ENCODE measurements at regions not wholly inside any gene's neighbourhood (a gene's known extent, or its start where the extent isn't known, plus 50 kb on each side); places are given as distances from the start of the nearest gene placed in this dataset.
A peak's percentile ranks its signal among the peaks of the same experiment; 100 is the strongest.

DNA sequence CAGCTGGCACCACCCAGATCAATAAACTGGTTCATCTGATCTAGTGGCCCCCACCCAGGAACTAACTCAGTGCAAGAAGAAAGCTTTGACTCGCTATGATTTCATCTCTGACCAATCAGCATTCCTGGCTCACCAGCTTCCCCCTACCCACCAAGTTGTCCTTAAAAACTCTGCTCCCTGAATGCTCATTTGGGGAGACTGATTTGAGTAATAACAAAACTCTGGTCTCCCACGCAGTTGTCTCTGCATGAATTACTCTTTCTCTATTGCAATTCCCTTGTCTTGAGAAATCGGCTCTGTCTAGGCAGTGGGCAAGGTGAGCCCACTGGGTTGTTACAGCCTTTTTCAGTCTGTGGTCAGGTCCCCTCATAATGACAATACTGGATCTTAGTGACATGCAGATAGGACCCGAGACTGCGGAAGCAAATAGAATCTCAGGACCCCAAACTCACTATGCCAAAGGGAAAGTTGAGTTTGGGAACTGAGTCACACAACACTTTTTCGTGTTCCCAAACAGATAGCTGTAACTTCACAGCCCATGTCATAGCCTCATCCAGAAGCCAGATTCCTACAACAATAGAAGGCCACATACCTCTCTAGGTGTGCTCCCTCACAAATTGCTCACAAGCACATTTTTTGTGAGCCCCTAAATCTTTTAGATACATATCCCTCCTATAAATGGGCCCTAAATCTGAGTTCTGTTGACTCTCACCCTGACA, 175.2 kb upstream of the RAI14 start:
- no peak for DNase-seq (ENCODE audit: low read depth in 4 of 4, low spot score in 2 of 4)

DNA sequence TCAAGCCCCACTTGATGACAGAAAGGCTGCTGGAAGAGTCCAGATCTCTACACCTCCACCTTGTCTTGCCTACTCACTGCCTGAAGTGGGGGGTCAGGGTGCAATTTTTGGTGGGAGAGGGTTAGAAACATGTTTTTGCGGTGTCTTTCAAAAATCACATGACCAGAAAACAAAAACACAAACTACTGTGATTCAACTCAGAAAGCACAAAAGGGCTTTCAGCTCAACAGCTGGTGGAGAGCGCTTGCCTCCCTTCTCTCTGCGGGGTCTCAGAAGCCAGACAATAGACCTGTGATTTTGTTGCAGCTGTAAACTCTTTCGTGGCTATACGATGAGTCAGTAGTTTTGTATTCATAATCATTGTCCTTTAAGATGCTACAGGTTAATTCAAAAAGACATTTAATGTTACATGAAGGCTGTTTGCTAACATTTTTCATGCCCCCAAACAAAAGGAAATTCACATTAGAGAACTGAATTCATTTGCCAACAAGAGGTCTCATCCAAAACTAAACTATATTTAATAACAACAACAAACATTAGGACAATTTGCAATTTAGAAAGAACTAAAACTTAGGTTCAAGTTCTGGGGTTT, 172.6 kb upstream of the RAI14 start:
- no peak for DNase-seq (ENCODE audit: low read depth in 4 of 4, low spot score in 2 of 4)

DNA sequence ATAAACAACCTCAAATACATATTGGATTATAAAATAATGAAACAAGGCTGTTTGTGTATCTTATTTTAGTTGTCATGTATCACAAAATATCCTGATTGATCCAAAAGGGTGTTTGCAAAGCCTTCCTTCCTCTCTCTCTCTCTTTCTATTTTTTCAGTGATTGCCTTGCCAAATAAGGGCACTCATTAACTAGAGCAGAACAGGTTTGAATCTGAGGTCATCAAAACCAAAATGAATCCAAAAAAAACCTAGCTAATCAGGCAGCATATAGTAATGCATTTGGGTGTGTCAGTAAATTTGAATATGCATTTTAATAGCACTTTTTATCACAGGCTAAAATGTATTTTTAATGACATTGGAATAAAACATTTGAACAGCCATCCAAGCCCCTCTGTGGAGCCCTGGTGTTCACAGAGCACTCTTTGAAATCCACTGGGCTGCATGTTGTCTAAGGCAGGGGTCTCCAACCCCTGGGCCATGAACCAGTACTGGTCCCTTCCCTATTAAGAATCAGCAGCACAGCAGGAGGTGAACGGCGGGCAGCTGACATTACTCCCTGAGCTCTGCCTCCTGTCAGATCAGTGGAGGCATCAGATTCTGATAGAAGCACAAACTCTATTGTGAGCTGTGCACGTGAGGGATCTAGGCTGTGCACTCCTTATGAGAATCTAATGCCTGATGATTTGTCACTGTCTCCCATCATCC, 171.8 kb upstream of the RAI14 start:
- no peak for DNase-seq (ENCODE audit: low read depth in 4 of 4, low spot score in 2 of 4)

DNA sequence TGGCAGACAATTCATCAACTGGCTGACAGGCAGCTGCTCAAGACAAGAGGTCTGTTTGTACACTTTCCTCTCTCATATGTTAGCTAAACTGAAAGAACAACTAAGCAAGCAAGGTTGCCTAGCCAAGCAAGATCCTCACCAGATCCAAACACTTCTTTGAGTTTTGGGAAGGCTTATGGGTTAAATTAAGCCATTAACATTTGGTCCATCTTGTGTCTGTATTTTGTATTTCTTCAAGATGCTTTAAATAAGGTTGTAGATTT, 170.4 kb upstream of the RAI14 start:
- no peak for DNase-seq (ENCODE audit: low read depth in 4 of 4, low spot score in 2 of 4)

DNA sequence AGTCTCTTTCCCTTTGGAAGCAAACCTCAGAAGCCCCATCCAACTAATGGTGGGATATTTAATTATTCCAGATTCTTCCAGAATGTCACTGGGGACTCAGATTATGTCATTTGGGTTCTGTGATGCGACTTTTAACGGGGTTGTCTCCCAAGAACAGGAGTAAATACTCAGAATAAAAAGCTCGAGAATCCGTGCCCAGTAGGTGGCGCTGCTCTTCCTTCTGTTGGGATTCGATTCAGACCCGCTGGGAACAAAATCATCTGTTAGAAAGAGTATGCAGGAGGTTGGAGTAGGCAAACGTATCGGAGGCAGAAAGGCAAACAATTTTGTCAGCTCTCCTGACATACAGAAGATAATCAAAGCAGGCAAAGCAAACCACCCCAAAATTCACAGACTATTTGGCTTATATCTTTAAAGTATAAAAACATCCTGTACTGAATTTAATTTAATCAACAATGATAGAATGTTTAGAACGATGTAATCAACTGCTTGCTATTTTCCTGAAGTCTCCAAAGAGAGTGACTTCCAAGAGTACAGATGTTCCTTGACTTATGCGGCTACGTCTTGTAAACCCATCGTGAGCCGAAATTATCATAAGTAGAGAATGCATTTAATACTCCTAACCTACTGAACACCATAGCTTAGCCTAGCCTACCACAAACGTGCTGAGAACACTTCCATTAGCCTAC, 169.8 kb upstream of the RAI14 start:
- DNase-seq (ENCODE audit: low read depth in 4 of 4, low spot score in 2 of 4): peak in 3 of 4 donors; percentile 65 to 87 (median 80)

DNA sequence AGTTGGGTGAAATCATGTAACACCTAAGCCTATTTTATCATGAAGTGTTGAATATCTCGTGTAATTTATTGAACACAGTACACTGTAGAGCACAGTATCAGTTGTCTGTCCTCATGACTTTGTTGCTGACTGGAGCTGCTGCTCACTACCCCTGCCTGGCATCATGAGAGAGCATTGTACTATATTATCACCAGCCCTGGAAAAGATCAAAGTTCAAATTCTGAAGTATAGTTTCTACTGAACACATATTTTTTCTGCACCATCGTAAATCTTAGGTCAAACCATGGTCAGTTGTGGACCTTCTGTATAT, 169.3 kb upstream of the RAI14 start:
- DNase-seq (ENCODE audit: low read depth in 4 of 4, low spot score in 2 of 4): no peak

DNA sequence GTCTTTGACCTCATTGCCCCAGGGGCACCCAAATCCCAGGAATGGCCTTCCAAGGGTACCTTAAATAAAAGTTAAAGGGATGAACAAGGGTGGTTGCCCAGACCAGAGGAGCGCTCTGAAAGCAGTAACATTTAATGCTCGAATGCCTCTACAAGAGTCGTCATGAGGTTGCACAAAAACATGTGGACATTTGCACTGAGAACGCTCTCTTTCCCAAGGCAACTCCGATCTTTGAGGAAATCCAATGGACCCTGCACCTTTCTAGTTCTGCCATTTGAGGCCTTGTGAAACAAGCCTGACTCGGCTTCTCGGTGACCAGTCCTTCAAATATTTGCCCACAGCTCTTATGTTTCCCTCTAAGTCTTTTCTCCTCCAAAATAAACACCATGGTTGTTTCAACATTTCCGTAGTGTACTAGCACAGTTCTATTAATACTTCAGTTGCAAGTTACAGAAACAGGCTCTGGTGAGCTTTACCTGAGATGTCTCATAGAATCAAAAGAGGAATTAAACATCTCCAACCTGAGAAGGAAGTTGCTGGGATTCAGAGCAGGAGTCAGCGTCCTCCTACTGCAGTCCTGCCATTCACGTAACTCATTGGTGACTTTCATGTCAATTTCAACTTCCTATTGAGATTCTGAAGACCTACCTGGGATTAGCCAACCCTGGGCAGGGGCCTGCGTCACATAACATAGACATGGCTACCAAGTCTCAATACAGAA, 168.8 kb upstream of the RAI14 start:
- no peak for DNase-seq (ENCODE audit: low read depth in 4 of 4, low spot score in 2 of 4)

DNA sequence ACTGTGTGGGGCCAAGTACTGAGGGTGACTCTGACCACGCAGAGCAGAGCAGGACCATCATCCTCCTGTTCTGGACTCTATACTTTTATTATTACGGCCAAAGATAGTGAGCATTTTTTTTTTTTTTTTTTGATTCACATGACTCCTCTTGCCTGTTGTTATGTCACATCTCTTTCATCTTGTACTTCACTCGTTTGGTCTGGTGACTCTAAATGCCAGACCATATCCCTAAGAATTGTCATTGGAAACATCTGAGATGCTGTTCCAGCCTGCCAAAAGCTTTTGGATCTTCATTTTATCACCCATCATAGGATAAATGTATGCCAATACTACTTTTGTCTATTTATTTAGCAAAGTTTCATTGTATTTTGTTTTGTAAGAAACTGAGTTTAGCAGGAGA, 168.2 kb upstream of the RAI14 start:
- DNase-seq (ENCODE audit: low read depth in 4 of 4, low spot score in 2 of 4): no peak

DNA sequence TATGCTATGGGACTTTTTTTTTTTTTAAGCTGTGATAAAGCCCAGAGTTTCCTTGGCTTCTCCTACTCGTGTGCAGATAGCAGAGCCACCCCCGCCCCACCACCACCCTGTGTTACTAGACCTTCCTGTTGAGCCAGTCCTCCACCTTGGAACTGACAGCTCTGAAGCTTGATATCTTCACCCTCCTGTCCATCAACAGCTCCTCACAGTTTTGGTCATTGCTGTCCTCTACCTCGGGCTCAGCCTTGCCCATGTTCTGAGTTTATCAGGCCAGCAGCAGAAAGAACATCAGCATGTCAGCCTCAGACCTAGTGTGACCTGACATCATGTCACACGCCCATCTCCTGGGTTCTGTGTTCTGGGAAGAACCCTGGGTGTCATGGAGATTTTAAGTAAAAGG, 167.1 kb upstream of the RAI14 start:
- DNase-seq (ENCODE audit: low read depth in 4 of 4, low spot score in 2 of 4): no peak

DNA sequence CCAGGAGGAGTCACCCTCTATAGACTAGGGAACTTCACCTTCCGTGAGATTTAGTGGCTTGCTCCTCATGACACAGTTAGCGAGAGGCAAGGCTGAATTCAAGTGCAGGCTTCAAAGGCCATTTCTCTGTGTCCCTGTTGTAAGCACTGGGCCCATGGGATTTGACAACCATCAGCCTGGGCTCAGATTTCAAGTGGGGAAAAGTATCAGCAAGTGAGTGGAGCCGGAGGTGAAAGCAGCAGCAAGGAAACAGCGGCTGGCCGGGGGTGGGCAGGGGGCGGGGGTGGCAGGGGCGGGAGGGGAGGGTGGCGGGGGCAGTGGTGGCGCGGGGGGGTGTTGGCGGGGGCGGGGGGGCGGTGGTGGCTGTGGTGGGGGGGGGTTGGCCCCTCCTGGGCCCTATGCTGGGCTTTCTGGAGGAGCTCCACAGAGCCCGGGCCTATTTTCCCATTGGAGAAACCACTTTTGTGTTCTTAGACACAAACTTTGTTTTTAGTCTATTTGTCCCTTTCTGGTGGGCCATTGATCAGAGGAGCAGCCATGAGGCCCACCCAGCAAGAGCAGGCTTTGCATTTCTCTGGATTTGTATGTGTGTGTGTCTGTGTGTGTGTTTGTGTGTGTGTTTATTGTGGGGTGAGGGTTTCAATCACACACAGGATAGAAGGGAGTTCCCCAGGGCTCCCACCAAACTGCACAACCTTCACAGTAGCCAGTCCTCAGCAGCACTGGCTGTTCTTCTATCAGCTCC, 165.4 kb upstream of the RAI14 start:
- no peak for DNase-seq (ENCODE audit: low read depth in 4 of 4, low spot score in 2 of 4)

DNA sequence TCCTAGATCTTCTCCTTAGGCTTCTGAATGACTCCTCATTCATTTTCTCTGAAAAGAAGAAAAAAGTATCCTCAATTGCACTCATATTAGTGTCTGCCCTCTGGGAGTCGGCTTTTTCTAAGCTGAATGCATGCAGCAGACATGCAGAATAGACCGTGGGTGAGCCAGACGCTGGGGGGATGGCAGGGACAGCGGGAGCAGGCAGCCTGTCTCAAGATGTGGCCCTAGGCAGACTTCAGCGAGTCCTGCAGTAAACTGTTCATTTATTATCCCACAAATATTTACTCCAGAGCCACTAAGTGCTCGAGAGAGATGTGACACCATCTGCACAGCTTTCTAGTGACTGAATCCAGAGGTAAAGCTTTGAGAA, 164.9 kb upstream of the RAI14 start:
- DNase-seq (ENCODE audit: low read depth in 4 of 4, low spot score in 2 of 4): no peak

DNA sequence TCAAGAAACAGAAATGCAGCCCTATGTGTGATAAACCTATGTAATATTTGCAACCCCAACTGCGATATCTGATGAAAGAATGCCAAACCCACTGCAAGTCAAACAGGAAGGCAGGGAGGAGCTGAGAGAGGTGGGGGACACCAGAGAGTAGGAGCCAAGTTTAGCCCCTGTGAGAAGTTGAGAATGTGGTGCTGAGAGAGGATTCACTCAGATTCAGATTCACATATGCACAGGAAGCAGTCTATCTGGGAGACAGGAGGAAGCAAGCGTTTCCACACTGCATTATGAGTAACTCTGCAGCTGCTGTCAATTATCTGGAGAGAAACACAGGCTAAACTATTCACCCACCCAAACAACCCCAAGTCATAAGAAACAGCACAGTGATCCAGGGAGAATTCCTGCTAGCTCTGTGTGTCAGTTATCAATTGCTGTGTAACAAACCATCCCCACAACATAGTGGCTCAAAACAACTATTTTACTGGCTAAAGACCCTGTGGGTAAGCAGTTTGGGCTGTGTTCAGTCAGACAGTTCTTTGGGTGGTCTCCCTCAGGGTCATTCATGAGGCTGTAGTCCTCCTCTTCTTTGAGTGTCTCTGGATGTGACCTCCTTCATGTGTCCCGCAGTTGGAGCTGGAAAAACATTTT, 161.9 kb upstream of the RAI14 start:
- no peak for DNase-seq (ENCODE audit: low read depth in 4 of 4, low spot score in 2 of 4)

DNA sequence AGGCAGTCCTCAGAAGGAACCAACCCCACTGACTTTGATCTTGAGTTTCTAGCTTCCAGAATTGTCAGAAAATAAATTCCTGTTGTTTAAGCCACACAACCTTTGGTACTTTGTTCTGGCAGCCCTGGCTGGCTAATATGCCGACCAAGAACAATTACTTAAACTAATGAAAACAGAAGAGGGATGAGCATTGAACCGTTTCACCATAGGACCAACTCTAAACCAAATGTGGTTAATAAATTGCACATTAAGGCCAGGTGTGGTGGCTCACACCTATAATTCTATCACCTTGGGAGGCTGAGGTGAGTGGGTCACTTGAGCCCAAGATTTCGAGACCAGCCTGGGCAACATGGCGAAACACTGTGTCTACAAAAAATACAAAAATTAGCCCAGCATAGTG, 160.9 kb upstream of the RAI14 start:
- no peak for DNase-seq (ENCODE audit: low read depth in 4 of 4, low spot score in 2 of 4)

DNA sequence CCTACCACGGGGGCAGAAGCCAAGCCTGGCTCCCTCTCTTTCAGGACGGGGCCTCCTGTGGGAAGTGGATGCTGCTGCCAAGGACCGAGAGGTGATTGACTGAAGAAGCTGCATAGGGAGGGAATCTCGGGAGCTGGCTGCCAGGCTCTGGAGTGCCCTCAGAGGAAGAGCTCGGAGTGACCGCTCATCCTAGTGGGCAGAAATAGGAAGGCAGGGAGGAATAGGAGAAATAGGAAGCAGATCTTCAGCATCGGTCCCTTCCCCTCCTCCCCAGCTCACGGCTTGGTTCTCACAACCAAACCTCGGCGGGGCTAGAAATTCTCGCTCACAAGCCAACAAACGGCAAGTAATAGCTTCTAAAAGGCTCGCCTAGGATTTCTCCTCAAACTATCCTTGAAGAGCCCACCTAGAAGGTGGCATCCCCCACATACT, 159.9 kb upstream of the RAI14 start:
- DNase-seq (ENCODE audit: low read depth in 4 of 4, low spot score in 2 of 4): no peak

DNA sequence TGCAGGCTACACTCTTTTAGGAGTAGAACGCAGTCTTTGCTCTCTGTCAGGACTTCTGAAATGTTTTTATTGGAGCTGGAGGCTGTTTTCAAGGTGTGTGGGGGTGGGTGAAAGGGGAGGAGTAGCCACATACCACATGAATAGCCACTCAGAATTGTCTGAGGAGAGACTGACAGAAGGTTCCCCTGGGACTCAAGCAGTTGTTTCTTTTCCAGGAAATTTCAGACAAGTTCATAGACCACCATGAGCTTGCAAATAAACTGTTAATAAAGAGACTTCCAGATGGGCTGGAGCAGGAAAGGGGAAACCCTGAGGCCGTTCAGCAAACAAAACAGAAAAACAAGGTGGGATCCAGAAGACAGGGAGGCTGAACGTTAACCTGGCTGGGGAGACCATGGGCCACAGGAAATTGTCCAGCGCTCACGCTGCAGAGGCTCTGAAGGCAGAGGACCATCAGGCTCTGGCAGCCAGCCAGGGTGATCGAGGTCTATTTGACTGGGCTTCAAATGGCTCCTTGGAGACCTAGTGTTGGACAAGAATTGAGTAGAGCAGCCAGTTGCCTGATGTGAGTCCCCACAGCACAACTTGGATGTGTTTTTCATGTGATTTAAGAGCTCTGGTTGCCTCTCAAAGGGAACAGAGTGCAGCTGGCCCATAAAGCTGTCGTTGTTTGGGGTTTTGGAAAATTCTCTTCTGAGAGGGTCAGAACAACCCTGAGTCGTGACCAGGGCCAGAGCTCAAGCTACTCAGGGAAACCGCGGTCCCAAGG, 159.2 kb upstream of the RAI14 start:
- DNase-seq (ENCODE audit: low read depth in 4 of 4, low spot score in 2 of 4): peak; percentile 77 to 92 (median 85)

DNA sequence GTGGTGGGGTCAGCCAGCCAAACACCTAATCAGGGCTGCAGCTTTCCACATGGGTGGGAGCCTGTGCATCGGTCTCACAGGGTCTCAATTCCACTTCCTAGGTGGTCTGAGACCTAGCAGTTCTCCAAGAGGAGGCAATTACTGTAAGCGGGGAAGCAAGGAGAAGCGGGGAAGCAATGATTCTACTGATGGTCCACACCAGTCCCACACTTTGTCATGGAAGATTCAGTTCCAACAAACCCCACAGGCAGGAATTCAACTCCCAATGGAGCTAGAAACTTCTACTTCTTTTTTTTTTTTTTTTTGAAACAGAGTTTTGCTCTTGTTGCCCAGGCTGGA, 158.7 kb upstream of the RAI14 start:
- DNase-seq (ENCODE audit: low read depth in 4 of 4, low spot score in 2 of 4): no peak

DNA sequence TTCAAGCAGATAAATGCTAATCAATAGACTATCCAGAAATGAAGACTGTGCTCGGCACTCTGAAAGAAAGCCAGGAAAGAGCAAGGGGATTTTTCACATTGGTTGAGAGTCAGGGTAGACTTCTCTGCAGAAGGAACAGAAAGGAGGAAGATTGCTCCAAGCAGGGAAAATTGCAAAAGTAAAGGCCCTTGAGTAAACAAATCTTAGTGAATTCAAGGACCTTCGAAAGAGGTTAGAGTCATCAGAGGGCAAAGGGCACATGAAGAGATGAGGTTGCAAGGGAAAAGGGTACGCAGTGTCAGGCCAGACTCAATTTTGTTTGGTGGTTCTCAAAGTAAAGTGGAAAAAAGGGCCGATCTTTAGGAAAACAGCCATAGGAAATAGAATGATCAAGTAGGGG, 157.6 kb upstream of the RAI14 start:
- no peak for DNase-seq (ENCODE audit: low read depth in 4 of 4, low spot score in 2 of 4)

DNA sequence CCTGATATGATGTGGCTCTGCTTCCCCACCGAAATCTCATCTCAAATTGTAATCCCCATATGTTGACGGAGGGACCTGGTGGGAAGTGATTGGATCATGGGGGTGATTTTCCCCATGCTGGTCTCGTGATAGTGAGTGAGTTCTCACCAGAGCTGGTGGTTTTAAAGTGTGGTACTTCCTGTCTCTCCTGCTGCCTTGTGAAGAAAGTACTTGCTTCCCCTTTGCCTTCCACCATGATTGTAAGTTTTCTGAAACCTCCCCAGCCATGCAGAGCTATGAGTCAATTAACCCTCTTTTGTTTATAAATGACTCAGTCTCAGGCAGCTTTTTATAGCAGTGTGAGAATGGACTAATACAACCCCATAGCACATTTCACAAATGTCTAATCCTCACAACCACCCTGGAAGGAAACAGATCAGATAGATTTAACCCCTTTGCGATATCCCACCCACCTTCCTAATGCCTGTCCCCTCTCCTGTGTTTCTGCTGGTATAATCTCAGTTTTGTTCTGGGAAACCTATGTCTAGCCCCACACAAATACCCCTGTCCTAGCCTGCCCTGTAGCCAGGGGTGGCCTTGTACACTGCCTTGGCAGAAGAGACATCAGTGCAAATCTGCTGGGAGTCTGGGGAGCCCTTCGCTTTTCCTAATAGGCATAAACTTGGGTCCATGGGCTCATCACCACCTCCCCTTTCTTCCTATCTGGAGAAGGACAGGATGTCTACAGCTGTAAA, 157.0 kb upstream of the RAI14 start:
- DNase-seq (ENCODE audit: low read depth in 4 of 4, low spot score in 2 of 4): no peak

All from left renal cortex interstitium (tissue), 4 donors.